ENCODE measurements at regions not wholly inside any gene's neighbourhood (a gene's known extent, or its start where the extent isn't known, plus 50 kb on each side); places are given as distances from the start of the nearest gene placed in this dataset.

DNA sequence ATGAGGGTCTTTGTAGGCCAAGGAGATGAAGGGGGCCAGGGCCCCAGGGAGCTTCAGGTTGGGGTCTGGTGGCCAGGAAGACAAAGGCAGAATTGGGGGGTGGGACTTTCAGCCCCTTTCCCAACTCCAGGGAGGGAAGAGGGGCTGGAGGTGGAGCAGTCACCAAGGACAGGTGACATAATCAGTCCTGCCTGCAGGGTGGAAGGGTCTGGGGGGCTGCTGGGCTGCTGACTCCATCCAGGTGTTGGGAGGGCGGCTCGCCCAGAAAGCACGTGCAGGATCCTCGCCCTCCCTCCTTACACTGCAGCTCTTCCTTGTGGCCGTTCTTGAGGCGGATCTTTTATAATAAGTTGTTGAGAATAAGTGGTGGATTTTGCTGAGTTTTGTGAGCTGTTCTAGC, 1491.1 kb downstream of the TBC1D22A start:
- TF ChIP-seq, protein P1, sequence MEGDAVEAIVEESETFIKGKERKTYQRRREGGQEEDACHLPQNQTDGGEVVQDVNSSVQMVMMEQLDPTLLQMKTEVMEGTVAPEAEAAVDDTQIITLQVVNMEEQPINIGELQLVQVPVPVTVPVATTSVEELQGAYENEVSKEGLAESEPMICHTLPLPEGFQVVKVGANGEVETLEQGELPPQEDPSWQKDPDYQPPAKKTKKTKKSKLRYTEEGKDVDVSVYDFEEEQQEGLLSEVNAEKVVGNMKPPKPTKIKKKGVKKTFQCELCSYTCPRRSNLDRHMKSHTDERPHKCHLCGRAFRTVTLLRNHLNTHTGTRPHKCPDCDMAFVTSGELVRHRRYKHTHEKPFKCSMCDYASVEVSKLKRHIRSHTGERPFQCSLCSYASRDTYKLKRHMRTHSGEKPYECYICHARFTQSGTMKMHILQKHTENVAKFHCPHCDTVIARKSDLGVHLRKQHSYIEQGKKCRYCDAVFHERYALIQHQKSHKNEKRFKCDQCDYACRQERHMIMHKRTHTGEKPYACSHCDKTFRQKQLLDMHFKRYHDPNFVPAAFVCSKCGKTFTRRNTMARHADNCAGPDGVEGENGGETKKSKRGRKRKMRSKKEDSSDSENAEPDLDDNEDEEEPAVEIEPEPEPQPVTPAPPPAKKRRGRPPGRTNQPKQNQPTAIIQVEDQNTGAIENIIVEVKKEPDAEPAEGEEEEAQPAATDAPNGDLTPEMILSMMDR (conservative IDR thresholded peaks at IDR 0.05; ENCODE audit: low read depth, low read length), result no peak
- TF ChIP-seq CHD1 (IDR thresholded peaks at IDR 0.05; ENCODE audit: low read depth, low read length), result no peak

Measured in IMR-90 (cell line).